OCI-LY3 (cell line): ENCODE measurements at regions not wholly inside any gene's neighbourhood (a gene's known extent, or its start where the extent isn't known, plus 50 kb on each side); places are given as distances from the start of the nearest gene placed in this dataset.
"Not testable (repeated sequence)": the region's sequence is repeated elsewhere in the genome, so short reads cannot be mapped to it uniquely, and the experiment has no call there.

ENCODE experiments used
- H2AFZ ChIP-seq: fragments of 200-600, 300-600 bp; shearing (Covaris generic); 2 replicates; pipeline ENCODE4 v1.6.0; 2014; ENCODE audit warnings: antibody characterized with exemption, low read depth, low read length
- H3K27ac ChIP-seq: fragments of 200-600, 300-600 bp; sonication (generic); 2 replicates; pipeline ENCODE4 v1.5.1; 2014; ENCODE audit warnings: mild to moderate bottlenecking, low read length, moderate library complexity, mixed read lengths
- H3K27me3 ChIP-seq: fragments of 200-600, 300-600 bp; sonication (generic); 2 replicates; pipeline ENCODE4 v1.6.1; 2014; ENCODE audit warnings: low read depth, low read length, mixed read lengths
- H3K36me3 ChIP-seq: fragments of 200-600, 300-600 bp; sonication (generic); replicated peaks from 2 replicates; pipeline ENCODE3; 2014; ENCODE audit warnings: low read depth, low read length, mixed read lengths
- H3K4me1 ChIP-seq: fragments of 300-600, 200-600 bp; sonication (generic); 2 replicates; pipeline ENCODE4 v1.6.1; 2014; ENCODE audit warnings: low read length, mixed read lengths
- H3K4me2 ChIP-seq: fragments of 200-600, 300-600 bp; sonication (generic); 2 replicates; pipeline ENCODE4 v1.6.1; 2014; ENCODE audit warnings: low read length, mixed read lengths
- H3K4me3 ChIP-seq: fragments of 300-600, 200-600 bp; sonication (generic); 2 replicates; pipeline ENCODE4 v1.5.1; 2014; ENCODE audit warnings: antibody characterized with exemption, mild to moderate bottlenecking, low read length, moderate library complexity
- H3K79me2 ChIP-seq: fragments of 300-600, 200-600 bp; shearing (Covaris generic); 2 replicates; pipeline ENCODE4 v1.6.1; 2014; ENCODE audit warnings: mild to moderate bottlenecking, low read length, mixed read lengths
- H3K9ac ChIP-seq: fragments of 300-600, 200-600 bp; shearing (Covaris generic); 2 replicates; pipeline ENCODE4 v1.6.0; 2014; ENCODE audit warnings: mild to moderate bottlenecking, low read length, moderate library complexity
- H3K9me3 ChIP-seq: fragments of 200-600, 300-600 bp; shearing (Covaris generic); 2 replicates; pipeline ENCODE4 v1.6.1; 2014; ENCODE audit warnings: low read length, mixed read lengths; ENCODE audit not compliant: insufficient read depth
- H4K20me1 ChIP-seq: fragments of 200-600, 300-600 bp; sonication (generic); 2 replicates; pipeline ENCODE4 v1.6.1; 2016; ENCODE audit warnings: low read length, mixed read lengths; ENCODE audit not compliant: insufficient read depth
- EZH2phosphoT487 ChIP-seq: fragments of 200-600 bp; shearing (Covaris generic); IDR thresholded peaks from 2 replicates; pipeline ENCODE4 v1.6.1; 2018; ENCODE audit warnings: antibody characterized with exemption, mixed run types, low read depth
- TF ChIP-seq, protein P1 (sequence below): fragments of 200-600, 300-600 bp; sonication (generic); IDR thresholded peaks from 2 replicates; pipeline ENCODE4 v1.5.1; 2014; ENCODE audit warnings: antibody characterized with exemption, low read length, low read depth

DNA sequence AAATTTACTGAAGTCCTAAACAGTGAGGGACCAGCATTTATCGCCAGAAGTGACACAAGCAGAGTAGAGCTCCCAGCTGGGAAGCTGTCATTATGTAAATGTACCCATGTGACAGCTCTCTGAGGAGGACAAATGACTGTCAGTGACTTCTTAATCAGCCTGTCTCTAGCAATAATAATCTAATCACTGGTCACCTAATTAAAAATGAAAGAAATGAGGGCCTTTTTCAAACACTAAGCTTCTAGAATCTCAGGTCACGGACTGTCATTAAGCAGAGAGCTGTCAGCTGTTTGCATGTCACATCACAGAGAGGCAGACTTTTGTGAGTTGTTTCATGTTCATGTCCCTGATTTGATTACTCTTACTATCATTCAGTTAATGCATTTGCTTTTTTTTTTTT, 77.9 kb upstream of the FBXL17 start:
- no peak overlapping the region for H3K4me3 ChIP-seq
- TF ChIP-seq, protein P1, sequence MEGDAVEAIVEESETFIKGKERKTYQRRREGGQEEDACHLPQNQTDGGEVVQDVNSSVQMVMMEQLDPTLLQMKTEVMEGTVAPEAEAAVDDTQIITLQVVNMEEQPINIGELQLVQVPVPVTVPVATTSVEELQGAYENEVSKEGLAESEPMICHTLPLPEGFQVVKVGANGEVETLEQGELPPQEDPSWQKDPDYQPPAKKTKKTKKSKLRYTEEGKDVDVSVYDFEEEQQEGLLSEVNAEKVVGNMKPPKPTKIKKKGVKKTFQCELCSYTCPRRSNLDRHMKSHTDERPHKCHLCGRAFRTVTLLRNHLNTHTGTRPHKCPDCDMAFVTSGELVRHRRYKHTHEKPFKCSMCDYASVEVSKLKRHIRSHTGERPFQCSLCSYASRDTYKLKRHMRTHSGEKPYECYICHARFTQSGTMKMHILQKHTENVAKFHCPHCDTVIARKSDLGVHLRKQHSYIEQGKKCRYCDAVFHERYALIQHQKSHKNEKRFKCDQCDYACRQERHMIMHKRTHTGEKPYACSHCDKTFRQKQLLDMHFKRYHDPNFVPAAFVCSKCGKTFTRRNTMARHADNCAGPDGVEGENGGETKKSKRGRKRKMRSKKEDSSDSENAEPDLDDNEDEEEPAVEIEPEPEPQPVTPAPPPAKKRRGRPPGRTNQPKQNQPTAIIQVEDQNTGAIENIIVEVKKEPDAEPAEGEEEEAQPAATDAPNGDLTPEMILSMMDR, result no peak
- TF ChIP-seq EZH2phosphoT487, result no peak

DNA sequence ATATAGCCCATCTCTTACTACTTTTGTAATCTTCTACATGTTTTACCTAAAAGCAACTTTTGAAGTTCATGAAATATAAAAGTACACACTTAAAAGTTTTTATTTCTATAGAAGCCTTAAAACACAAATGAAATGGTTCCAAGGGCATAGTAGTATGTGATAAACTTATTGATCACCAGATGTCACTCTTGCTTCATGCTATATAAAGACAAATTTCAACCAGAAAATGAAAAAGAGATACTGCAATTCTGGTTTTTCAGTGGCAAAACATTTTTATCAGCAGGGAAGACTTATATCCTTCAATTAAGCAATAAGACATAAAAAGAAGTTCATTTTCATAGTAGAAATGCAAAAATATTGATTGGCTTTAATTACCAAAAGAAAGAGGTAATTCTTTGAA, 69.4 kb upstream of the FBXL17 start:
- no peak overlapping the region for H3K27ac ChIP-seq
- H3K36me3 ChIP-seq, result no peaks in the 10 kb centered on the region
- H2AFZ ChIP-seq, result no peak overlapping the region
- no peaks in the 10 kb centered on the region for H4K20me1 ChIP-seq
- H3K9me3 ChIP-seq, result no peaks in the 10 kb centered on the region
- H3K4me1 ChIP-seq, result no peaks in the 10 kb centered on the region
- no peak overlapping the region for H3K9ac ChIP-seq
- no peaks in the 10 kb centered on the region for H3K79me2 ChIP-seq
- no peaks in the 10 kb centered on the region for H3K27me3 ChIP-seq
- no peak overlapping the region for H3K4me2 ChIP-seq
- TF ChIP-seq, protein P1, result peak; percentile 35
- TF ChIP-seq EZH2phosphoT487, result no peak
- no peak overlapping the region for H3K4me3 ChIP-seq

More for the DNA sequence above, 77.9 kb upstream of the FBXL17 start:
- Histone ChIP-seq H3K27me3 (no peaks in the 10 kb centered on the region), H2AFZ (no peak overlapping the region), H3K36me3 (no peaks in the 10 kb centered on the region), H3K27ac (no peak overlapping the region), H3K9ac (no peak overlapping the region), H3K4me1 (no peaks in the 10 kb centered on the region), H3K4me2 (no peak overlapping the region), H4K20me1 (no peaks in the 10 kb centered on the region), H3K9me3 (no peaks in the 10 kb centered on the region), H3K79me2 (no peaks in the 10 kb centered on the region)

DNA sequence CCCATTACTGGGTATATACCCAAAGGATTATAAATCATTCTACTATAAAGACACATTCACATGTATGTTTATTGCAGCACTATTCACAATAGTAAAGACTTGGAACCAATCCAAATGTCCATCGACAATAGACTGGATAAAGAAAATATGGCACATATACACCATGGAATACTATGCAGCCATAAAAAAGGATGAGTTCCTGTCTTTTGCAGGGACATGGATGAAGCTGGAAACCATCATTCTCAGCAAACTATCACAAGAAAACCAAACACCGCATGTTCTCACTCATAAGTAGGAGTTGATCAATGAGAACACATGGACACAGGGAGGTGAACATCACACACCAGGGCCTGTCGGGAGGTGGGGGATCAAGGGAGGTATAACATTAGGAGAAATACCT, 62.2 kb upstream of the FBXL17 start:
- H3K36me3 ChIP-seq, H2AFZ ChIP-seq, H3K4me3 ChIP-seq, H3K4me2 ChIP-seq, H3K9me3 ChIP-seq, H3K27me3 ChIP-seq, H3K27ac ChIP-seq, H3K4me1 ChIP-seq, H4K20me1 ChIP-seq, H3K79me2 ChIP-seq, H3K9ac ChIP-seq: not testable (repeated sequence)

DNA sequence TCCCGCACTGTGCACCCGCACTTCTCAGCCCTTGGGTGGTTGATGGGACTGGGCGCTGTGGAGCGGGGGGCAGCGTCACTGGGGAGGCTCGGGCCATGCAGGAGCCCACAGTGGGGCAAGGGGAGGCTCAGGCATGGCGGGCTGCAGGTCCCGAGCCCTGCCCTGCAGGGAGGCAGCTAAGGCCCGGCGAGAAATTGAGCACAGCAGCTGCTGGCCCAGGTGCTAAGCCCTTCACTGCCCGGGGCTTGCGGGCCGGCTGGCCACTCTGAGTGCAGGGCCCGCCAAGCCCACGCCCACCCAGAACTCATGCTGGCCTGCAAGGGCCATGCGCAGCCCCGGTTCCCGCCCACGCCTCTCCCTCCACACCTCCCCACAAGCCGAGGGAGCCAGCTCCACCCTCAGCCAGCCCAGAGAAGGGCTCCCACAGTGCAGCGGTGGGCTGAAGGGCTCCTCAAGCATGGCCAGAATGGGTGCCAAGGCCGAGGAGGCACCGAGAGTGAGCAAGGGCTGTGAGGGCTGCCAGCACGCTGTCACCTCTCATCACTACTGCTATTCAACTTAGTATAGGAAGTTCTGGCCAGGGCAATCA, 60.3 kb upstream of the FBXL17 start:
- H3K4me1 ChIP-seq, H3K27ac ChIP-seq, H3K9me3 ChIP-seq, H3K79me2 ChIP-seq, H3K27me3 ChIP-seq, H3K36me3 ChIP-seq, H2AFZ ChIP-seq, H4K20me1 ChIP-seq, H3K4me2 ChIP-seq, H3K9ac ChIP-seq, H3K4me3 ChIP-seq: not testable (repeated sequence)

DNA sequence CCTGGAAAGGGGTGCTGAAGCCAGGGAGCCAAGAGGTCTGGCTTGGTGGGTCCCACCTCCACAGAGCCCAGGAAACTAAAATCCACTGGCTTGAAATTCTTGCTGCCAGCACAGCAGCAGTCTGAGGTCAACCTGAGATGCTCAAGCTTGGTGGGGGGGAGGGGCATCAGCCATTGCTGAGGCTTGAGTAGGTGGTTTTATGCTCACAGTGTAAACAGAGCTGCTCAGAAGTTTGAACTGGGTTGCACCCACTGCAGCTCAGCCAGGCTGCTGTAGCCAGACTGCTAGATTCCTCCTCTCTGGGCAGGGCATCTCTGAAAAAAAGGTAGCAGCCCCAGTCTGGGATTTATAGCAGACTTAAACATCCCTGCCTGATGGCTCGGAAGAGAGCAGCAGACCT, 55.5 kb upstream of the FBXL17 start:
- H3K27me3 ChIP-seq, result no peaks in the 10 kb centered on the region
- H3K27ac ChIP-seq, result no peak overlapping the region
- no peak overlapping the region for H3K4me3 ChIP-seq
- H2AFZ ChIP-seq, result no peak overlapping the region
- no peaks in the 10 kb centered on the region for H3K36me3 ChIP-seq
- peaks cover 9% of the 10 kb centered on the region for H3K4me1 ChIP-seq
- no peaks in the 10 kb centered on the region for H3K79me2 ChIP-seq
- no peaks in the 10 kb centered on the region for H3K9me3 ChIP-seq
- no peaks in the 10 kb centered on the region for H4K20me1 ChIP-seq
- H3K9ac ChIP-seq, result no peak overlapping the region
- no peak overlapping the region for H3K4me2 ChIP-seq
- TF ChIP-seq EZH2phosphoT487, result no peak
- TF ChIP-seq, protein P1, result no peak
